NCI-H524 treated with DMSO at 0.1 percent for 48 hours (cell line): ENCODE measurements at regions not wholly inside any gene's neighbourhood (a gene's known extent, or its start where the extent isn't known, plus 50 kb on each side); places are given as distances from the start of the nearest gene placed in this dataset.
A peak's percentile ranks its signal among the peaks of the same experiment; 100 is the strongest.

Experiments used
- DNase-seq: peaks from one replicate; lab custom pipeline; 2025; lab: John Stamatoyannopoulos, UW

DNA sequence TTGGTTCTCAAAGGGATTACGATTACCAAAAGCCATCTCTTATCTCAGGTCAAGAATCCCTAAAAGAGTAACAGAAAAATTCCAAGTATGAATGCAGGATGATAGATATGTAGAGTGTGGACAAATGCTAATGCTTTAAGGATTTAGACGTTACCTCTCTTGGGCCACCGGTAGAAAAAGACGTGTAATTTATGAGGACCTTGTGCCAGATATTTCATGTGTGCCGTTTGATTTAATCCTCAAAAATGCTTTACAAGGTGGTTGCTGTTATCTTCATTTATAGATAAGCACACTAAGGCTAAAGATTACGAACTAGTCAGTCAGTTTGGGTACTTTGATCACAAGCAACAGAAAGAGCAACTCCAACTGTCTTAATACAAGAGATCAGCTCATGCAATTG is 370.8 kb upstream of the JAG1 start:
- DNase-seq, result no peak

DNA sequence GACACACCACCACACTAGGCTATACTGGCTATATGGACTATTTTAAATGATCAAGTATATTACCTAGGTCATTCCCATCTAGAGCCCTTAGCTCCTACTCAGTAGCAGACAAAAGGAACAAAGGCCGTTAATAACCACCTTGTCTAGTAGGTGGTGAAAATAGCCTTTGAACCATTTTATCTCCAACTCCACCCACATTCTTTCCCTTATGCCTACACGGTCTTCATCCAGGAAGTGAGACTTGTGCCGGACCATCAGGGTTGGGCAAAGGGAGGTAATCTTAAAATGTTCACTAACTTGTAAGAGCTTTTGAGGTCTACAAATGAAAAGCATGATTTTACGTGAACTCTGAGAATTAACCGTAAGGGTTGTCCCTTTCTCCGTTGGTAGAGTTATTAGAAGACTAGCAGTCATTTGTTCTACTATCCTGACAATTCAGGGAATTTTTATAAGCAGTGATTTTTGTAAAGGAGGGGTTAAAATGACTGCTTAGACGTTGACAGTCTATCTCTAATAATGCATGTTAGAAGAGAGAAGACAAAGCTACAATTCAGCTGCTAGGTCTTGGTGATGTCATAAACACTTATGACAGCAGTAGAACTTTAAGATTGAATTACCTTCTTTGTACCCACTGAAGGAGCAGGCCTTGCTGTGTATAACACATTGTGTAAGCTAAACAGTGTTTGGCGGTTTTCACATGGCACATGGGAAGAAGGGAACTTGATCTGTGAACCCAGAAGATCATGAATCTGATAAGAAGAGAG is 371.8 kb upstream of the JAG1 start:
- no peak for DNase-seq

DNA sequence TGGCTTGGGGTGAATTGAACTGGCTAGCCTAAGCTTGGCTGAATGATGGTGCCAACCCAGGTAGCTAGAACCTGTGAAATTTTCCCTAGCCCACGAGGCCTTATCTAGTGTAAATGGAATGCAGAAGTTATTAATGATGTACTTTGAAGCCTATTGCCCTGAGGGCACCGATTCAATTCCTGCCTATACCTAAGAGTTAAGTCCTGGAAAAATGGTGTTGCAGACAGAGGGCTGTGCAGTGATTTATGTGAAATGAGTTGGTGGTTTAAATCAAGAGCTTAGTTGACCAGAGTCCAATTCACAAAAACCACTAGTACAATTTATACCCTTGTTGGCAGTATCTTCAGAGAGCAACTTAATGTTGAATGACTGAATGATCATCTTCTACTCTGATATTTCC is 373.8 kb upstream of the JAG1 start:
- DNase-seq, result no peak

DNA sequence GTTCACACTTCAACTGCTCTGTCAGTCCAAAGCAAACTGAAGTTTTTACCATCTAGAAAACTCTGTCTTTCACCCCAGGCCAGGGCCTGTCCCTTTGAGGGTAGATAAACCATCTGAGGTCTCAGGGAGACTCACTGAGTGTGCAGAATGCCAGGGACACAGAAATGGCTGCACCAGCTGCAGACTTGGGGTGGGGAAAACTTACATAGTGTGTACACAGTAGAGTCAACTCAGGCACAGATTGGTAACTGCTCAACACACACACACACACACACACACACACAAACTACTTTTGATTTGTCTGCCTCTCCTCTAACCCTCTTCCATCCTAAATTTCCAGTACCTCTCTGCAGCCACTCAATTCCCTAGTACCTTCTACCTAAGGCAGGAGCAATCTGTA is 374.9 kb upstream of the JAG1 start:
- DNase-seq, result no peak

DNA sequence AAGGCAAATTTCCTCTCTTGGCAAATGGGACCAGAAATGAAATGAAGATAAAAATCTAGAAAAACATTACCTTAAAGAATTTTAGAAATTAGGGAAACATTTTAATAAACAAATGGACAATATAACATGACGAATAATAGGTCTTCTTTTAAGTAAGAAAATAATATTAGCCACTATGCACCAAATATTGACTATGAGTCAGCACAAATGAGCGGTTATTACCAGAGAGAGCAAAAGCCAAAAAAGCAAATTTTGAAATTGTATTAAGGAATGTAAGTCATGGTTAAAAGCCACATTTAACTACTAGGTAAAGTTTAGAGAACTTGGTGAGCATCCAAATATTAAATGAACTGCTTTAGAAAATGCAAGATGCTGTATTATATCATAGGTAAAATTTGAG is 376.6 kb upstream of the JAG1 start:
- DNase-seq, result no peak

DNA sequence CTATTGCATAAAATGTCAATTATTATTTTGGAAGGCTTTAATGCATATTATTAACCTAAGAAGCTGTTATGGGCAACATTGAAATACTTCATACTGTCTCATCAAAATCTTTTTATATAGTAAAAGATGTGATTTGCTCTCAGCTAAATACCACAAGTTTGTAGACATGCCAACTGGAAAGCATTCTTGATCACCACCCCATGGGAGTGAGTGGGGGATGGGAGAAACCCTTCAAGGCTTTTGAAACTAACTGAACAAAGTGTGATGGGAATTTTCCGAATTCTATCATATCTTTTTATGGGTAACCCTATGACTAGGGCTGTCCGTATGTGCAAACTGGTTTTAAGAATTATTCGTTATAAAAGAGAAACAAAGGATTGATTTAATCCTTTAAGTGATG is 377.3 kb upstream of the JAG1 start:
- DNase-seq, result peak; percentile 27

DNA sequence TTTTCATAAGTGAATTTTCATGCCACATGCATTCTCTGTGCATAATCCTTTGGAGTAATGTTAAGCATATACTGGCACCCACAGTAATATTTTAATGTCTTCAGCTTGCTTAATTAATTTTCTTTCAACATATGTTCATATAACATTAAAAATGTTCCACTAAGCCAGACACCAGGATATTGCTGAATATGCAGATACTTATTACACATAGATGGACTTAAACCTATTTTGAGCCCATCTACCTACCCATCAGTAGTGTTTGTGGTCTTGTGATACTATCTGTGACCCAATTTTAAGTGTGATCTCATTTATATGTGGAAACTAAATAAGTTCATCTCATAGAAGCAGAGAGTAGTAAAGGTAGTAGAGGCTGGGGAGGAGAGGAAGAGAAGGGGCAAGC is 379.5 kb upstream of the JAG1 start:
- DNase-seq, result no peak

DNA sequence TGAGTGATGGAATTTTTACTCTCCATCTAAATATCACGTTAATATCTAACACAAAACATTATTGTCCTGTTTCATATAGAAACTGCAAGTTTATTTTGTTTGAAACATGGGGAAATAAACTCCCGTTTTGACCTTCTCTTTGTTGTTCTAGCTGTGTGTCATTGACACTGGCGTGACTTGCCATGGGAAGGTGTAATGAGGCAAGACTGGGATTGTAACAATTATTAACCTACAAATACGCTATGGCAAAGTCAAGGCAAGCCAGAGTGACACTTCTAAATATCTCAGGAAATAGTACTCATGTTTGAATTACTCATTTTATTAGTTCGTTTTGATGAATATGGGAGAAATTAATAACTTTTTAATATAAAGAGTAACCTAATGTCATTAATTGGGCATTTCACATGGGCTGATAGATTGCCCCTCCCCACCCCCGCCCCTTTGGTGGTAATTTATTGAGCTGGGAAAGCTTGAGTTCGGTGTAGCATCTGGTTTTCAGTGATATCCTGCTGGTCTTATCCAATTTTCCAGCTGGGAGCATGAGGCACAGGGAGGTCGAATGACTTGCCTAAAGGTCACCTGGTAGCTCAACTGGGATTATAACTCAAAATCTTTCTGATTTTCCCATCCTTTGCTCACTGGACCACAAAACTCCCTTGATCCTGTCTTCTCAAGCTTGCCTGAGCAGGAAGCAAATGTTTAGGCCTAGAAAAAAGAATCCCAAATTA is 380.6 kb upstream of the JAG1 start:
- peak; percentile 25 for DNase-seq

DNA sequence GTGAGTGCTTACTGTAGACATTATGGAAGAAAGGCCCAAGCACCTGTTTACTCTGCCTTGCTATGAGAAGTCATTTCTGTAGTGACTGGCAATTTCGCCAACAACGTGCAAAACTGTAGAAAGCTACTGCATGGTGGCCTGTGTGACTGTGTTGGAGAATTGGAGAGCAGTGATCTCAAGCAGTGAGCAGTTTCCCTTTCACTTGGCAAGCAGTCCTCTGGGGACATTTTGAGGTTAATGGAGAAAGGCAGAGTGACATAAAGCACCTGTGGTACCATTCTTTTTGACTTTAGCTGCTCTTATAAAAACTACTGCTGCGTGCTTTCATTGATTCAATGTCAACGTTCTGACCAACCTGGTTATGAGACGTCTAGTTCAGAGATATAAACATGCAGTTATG is 382.6 kb upstream of the JAG1 start:
- DNase-seq, result no peak

DNA sequence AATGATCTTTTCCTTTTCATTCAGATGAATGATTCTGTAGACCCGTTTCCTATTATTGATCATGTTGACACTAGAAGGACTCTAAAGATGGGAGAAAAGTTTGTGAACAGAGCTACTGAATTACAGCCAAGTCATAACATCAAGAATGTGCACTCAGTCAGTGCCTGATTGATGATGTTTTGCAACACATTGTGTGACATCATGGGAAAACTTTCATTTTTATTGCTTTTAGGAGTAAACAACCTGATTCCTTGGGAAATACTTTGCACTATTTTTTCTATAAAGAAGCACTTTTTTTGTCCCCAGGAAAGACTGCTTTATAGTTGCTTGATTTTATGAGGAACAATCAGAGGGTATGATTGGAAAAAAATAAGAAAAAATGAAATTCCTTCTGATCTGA is 383.8 kb upstream of the JAG1 start:
- DNase-seq, result no peak

DNA sequence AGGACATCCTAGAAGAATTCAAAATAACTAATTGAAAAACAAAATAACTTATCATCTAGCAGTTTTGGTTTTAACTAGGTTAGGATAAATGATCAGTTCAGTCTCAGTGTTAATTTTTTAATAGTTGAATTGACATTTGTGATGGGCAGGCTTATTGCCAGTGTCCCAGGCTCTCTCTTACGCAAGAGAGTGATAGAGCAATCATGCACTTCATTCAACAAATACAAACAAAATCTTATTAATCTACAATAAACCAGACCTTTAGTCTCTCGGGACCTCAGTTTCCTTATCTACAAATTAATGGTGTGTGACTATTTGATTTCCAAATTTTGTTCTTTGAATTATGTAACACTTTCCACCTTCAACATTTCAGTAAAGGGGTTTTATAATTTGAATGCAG is 385.9 kb upstream of the JAG1 start:
- no peak for DNase-seq

DNA sequence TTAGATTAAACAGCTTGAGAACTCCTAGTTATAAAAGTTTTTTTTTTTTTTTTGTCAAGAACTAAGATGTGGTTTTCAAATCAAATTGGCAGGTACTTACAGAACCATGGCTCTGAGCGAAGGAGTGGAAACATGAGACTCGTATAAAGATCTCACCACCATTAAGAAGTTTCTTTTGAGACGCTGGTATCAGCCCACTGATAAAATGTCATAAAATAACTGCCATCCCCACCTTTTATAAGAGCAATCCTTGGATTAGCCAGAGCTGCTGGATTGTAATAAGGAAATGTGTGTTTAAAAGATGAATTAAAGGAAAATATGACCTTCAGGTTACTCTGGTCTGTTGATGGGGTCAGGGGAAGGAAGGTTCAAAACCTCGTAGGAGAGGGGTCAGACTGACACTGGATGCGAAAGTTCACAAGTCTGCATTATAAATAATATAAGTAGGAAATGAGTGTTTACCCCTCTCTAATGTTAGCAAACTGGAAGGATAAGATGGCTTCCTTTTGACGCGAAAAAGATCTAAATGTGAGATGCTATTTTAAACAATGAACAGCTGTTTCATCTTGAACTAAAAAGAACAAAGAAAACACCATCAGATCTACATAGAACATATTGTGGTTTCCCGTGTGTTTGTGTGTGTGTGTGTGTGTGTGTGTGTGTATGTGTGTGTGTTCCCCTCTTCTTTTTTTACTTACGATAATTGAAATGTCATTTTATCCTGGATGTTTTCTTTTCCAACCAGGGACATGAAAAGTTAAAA is 386.8 kb upstream of the JAG1 start:
- DNase-seq, result no peak

DNA sequence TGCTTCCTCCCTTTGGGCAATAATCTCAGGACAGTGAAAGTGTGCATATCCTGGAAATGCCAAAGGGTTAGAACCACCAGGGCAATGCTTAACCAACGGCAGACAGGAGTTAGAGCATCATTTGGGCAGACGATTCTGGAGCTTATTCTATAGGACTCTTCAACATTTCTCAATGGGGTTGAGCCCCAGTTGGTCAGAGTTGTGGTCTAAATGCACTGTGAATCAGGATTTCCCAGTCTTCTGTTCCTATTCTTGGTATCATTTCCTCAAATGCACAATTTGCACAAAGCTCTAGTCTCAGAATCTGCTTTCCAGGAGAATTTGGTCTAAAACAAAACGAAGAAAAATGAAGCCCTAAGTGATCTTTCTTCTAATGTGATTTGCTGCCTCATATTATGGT is 389.6 kb upstream of the JAG1 start:
- DNase-seq, result no peak

DNA sequence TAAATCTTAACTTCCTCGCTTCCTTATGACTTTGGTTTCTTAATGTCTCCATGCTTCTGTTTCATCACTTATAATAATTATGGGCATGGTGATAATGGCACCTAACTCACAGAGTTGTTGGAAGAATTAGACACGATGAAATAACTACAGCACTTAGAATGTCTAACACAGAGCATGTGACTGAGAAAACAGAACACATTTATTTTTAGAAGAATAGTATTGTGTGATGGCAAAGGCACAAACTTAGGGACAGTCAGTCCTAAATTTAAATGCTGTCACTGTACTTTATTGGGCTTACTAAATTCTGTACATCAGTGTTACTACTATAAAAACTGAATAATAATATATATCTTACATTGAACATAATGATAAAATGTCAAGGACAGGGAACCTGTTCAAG is 391.1 kb upstream of the JAG1 start:
- no peak for DNase-seq

DNA sequence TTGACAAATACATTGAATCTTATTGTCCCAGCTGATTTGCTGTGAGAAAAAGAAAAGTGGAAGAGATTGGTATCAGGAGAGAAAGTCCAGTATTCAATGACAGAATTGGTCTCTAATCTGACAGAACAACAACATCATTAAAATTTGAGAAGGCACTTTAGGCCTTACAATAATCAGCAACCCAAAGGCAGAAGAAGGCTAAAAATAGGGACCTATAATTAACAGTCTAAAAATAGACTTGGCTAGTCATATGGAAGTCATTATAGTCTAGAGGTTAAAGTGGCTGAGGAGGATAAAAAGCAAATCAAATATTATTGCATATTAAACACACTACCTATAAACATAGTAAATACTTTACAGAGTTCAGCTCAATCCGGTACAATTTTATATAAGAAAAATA is 393.6 kb upstream of the JAG1 start:
- DNase-seq, result no peak

DNA sequence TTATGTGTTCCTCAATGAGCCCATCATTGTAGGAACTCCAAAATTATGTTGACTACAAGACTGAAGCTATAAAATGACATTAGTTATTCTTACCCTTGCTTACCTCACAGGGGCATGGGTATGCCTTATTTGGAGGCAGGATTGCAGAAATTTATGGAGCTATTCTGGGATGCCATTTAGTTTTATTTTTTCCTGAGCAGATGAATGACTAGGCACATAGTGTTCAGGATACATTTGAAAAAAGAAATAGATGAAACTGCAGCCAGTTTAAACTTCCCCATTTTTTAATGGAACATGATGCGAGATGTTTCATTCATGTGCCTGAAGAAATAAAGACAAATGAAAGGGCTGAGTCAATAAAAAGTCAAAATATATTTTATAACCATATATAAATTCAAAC is 399.2 kb upstream of the JAG1 start:
- no peak for DNase-seq

DNA sequence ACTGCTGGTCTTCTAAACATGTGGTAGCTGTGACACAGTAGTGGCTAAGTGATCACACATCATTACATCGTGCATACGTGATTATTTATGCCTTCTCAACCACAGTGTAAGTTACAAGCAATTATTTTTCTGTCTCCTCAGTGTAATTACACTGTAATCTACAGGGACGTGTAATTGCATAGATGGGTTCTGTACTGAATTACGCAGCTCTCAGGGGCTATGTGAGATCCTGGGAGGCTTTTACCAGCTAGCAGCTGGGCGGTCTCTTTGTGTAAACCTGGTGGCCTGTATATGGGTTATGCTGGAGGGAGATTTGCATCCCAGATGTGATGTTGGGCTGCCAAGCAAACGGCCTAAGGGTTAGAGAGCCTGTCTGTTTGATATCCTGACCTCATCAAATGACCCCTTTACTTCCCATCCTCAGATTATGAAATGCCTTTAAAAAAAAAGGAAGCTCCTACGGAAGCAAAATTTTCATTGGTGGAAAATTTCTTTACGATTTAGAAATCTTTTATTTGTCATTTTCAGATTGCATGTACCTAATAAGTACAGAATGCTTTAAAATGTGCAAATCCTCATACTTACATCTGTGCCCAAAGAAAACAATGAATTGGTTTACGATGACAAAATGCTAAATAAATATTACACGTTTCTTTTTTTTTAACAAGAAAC is 402.8 kb upstream of the JAG1 start:
- no peak for DNase-seq

DNA sequence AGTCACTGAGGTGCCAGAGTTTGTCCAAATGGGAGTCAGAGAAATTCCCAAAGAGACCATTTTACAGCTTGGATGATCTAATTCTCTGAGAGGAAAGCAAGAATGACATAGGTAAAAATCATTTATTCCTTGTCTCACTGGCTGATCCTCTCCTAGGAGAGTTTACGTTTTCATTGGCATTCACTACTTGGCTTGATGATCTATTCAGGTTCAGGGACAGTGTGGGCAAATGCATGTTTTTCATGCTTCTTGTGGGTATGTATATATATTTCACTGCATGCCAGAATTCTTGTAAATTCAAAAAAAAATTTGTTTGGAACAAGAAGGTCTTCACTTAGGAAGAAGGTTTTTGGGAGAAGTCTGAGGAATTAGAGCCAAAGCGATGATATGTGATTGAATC is 403.4 kb upstream of the JAG1 start:
- no peak for DNase-seq

DNA sequence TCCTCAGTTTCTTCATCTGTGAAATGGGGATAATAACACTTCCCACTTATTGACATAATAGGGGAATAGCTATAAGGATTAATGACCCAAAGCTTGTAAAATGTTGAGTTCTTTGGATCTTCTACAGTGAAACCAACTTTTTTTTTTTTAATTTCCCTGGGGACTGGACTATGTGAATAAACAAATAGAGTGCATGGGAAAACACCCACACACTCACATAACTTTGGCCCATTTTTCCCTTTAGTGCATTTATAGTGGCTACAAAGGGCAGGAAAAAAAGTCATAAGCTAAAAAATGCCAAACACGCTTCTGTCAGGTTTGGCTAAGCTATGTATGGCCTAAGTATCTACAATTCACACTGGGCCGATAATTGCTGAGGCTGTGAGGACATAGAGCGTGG is 406.2 kb upstream of the JAG1 start:
- DNase-seq, result no peak

DNA sequence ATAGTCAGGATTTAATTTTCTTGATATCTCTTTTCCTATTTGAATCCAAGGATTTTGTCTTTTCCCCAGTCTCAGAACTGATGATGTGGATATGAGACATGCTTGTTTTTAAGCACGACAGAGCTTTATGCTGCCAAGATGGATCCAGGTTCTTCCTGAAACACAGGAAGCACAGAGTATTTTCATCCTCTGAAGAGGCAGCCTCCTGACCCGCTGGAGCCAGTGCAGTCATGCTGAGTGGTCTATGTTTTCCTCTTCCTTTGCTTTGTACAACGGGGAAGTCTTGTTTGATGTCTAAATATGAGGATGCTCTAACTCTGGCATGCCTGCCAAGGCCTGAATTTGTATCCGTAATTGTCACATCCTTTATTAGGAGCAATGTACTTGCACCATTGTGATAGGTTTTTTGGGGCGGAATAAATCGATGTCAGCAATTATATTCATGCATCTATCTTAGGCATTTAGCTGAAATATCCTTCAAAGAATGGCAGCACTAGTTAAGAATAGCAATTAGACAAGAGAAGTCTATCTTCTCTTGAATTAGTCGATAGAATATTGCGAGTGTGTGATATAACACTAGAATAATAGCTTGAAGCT is 407.1 kb upstream of the JAG1 start:
- no peak for DNase-seq

DNA sequence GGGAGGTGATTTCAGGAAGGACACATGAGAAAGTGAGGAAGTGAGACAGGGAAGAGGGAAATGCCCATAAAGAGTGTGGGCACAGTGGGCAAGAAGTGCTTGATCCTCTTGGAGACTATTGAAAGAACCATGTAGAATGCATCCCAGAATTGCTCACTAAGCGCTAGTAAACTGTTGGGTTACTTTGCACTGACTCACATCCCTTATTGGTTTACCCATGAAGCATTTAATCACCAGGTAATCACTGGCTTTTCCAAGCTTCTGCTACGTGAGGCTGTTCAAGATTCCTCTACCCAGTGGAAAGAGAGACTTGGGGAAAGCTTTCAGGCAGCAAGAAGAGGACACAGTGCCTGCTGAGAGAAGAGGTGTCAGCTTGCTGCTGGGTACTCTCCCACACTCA is 410.0 kb upstream of the JAG1 start:
- DNase-seq, result no peak

DNA sequence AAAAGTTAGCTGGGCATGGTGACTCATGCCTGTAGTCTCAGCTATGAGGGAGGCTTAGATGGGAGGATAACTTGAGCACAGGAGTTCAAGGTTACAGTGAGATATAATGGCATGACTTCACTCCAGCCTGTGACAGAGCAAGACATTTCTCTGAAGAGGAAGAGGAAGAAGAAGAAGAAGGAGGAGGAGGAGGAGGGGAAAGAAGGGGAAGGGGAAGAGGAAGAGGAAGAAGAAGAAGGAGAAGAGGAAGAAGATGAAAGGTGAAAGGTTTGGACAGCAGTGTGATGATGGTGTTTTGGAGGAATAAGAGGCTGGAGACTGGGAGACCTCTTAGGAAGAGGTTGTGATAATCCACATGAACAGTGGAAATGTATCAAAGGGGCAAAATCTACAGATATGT is 410.7 kb upstream of the JAG1 start:
- DNase-seq, result no peak
